GM19397 (cell line): ENCODE measurements at regions not wholly inside any gene's neighbourhood (a gene's known extent, or its start where the extent isn't known, plus 50 kb on each side); places are given as distances from the start of the nearest gene placed in this dataset.

Source experiments
- ATAC-seq: cut with Tn5 transposase; IDR thresholded peaks from one replicate; pipeline ENCODE4 v1.9.1; 2021; ENCODE audit warnings: mild to moderate bottlenecking, moderate library complexity; ENCODE audit not compliant: unreplicated experiment

GRCh38 chr4:184879271-184879670 lies 53.5 kb upstream of the ACSL1 start:
- ATAC-seq, result no peak

- no peak for ATAC-seq
These were observed 56.5 kb upstream of the ACSL1 start for GRCh38 chr4:184882276-184882675.

DNA sequence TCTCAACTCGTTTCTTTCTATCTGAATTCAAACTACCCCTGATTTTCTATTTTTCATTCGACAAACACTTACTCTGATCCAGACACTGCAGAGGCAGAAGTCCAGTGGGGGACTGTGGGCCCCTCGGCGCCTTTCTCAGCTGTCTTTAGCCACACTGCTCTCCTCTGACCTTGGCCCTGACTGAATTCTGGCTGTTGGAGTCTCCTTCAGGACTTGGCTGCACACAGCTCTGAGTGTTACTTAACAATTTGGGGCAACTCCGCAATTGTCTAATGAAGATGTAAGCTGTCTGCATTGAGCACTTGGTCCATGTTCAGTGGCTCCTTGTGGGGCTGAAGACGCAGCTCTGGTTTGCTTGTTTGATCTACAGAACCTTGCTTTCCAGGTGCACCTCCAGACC lies 57.3 kb upstream of the ACSL1 start:
- ATAC-seq, result no peak

DNA sequence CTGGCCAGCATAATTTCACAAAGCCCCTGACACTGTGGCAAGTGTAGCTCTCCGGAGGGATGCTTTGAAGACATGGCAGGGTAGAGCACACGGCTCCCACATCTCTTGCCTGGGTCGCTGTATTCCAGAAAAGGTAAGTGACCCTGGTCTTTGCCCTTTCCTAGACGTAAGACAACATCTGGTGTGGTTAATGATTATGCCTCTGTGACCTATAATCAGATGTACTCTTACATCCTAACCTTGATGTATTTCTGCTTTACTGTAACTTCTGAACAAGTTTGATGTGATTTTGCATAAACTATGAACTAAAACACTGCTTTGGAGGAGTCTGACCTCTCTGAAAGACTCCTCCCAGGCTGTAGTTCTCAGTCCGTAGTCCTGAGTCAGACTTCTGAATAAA lies 59.1 kb upstream of the ACSL1 start:
- ATAC-seq, result no peak

GRCh38 chr4:184885602-184886001 lies 59.8 kb upstream of the ACSL1 start:
- no peak for ATAC-seq

GRCh38 chr4:184887333-184887732 lies 61.6 kb upstream of the ACSL1 start:
- ATAC-seq, result no peak

DNA sequence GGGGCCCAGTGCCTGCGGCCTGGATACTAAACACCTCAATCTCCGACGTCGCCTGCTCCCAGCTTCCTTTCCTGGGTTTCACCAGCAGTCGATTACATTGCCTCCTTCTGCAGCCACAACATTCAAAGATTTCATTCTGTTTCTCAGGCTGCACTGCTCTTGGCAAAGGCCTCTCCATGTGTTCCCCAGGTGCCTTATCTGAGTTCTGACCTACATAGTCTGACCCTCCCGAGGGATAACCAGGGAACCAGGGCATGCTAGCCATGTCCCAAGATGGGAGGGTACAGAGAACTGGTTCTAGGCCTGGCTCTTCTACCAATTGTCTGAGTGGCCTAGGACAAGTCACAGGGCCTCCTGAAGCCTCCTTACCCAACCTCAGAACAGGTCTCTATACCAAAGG lies 62.2 kb upstream of the ACSL1 start:
- ATAC-seq, result no peak

DNA sequence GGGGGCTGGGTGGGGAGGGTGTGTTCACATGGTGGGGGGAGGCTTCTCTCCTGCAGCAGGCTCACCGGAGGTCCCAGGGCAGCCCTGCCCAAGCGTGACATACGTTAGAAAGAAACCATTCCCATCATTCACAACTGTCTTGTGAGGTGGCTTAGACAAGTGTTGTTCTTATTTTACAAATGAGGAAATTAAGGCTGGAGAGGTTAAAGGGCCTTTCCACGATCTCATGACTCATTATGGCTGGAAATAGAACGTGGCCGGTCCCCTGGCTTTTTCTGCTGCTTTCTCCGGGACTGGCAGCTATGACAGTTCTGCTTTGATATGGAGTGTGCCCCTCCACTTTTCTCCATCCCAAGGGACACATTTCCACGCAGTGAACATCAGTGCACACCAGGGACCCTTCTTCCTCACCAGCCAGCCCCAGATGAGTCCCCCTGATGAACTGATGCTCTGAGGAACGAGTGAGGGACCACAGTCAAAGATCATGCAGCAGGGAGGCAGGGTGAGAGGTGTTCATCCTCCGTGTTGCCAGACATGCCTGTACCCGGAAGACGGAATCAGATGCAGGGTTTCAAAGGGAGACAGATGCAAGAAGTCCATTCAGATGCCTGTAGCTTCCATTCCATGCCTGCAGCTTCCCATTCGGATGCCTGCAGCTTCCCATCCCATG lies 64.0 kb upstream of the ACSL1 start:
- no peak for ATAC-seq

DNA sequence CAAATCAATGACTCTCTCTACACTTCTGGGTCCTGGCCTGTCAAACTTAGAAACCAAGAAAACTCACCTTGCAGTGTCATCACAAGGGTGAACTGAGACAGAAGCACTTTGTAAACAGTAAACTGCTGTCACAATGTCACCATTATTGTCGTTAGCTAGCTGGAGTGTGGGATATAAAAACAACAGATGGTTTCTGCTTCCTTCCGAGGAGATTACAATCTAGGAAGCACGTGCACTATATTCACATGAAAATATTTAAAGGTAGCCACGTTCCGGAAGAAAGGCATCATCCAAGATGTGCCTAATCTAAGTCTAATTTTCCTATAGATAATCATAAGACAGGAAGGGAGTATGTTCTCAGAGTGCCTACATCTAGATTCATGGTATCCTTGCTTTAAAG lies 64.7 kb upstream of the ACSL1 start:
- no peak for ATAC-seq

- no peak for ATAC-seq
These were observed 66.1 kb upstream of the ACSL1 start for GRCh38 chr4:184891816-184892397.

GRCh38 chr4:184892999-184893398 lies 67.2 kb upstream of the ACSL1 start:
- no peak for ATAC-seq

DNA sequence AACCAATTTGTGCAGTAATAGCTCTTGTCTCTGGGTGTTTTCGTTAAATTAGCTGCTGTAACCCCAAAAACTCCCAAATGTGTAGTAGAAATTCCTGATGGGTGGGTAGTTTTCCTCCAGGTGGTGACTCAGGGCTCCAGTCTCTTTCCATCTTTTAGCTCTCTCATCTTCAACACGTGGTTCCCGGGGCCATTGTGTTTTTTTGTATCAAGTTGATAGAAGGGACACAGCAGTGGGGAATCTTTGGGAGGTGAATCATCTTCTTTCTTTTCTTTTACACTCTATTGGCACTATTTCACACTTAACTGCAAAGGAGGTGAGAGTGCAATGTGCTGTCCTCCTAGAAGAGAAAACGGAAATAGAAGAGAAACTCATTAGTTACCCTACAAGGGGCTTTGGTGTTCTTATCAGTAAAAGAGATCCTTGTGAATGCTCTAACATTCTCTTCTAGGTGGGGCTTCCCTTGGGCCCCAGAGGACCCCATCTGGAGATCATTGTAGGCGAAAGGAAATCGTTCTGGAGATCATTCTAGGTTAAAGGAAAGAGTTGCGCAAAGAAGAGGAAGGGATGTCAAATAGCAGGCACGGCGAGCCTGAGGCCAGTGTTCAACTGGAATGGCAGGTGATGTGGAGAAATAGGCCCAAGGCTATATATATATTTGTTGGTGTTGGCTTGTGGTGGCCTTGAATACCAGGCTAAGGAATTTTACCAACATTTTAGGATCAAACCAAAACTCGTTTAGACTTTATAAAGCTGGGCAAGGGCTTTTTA lies 68.2 kb upstream of the ACSL1 start:
- ATAC-seq, result no peak

GRCh38 chr4:184895012-184895695 lies 69.4 kb upstream of the ACSL1 start:
- no peak for ATAC-seq

- ATAC-seq, result peak; percentile 68
These were observed 71.3 kb upstream of the ACSL1 start for GRCh38 chr4:184896868-184897715.

GRCh38 chr4:184897895-184898294 lies 72.1 kb upstream of the ACSL1 start:
- no peak for ATAC-seq

GRCh38 chr4:184898793-184899192 lies 73.0 kb upstream of the ACSL1 start:
- no peak for ATAC-seq

DNA sequence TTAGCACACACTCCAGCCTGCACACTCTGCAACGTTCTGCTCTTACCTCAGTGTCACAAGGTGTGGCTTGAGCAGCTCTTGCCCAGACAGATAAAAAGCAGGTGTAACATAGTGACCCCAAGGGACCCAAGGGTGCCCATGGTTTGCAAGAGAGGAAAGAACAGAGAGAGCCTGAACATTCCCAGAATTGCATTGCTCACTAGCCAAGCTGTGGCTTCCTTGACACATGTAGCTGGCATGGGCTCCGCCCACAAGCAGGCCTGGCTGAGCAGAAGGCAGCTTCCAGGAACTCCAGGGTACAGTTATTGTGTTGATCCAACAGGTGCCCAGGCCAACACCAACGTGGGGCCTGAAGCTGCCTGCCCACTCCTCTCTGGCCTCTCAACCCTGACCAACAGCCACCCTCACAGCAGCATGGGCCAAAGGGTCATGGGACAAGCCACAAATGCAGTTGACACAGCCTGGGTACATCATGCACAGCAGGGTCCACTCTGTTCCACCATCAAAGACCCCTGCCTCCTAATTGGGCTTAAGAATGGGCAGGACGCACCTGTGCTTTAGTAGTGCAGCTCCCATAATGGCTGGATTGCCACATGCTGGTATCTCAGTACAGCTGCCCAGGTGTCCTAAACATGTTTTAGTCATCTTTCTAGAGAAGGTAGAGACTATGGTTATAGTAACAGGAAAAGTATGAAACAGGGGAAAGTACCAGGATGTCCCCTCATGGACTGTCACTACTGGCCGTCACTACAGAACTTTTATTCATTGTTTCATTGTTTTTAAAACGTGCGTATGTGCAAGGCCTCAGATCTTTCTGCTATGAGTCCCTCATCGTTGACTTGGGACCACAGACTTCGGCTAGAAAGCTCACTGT lies 73.7 kb upstream of the ACSL1 start:
- ATAC-seq, result no peak

GRCh38 chr4:184900184-184900583 lies 74.4 kb upstream of the ACSL1 start:
- no peak for ATAC-seq

DNA sequence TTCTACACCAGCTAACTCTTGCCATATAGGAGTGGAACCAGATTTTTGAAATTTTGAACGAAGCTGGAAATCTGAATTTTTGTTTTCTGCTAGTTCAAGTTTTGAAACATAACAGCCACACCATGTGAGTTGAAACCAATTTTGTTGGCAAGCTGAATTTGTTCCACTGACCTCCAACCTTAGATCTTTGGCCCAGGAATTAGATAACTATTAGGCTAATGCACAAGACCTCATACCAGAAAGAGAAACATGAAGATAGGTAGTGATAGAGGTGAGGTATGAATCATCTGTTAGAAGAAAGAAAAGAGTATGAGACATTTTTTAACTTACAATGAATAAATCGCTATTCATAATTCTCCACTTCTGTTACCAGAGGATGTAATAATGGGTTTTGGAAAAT lies 76.8 kb upstream of the ACSL1 start:
- no peak for ATAC-seq
